ENCODE measurements at regions not wholly inside any gene's neighbourhood (a gene's known extent, or its start where the extent isn't known, plus 50 kb on each side); places are given as distances from the start of the nearest gene placed in this dataset.

- Mint-ChIP-seq H3K9me3 (no peaks in the 10 kb centered on the region), H3K4me3 (no peak overlapping the region), H3K4me1 (no peaks in the 10 kb centered on the region), H3K36me3 (no peaks in the 10 kb centered on the region), H3K27ac (no peak overlapping the region), H3K27me3 (ENCODE audit: low read depth in 3 of 3) (peaks cover 7 to 13% (median 8%) of the 10 kb centered on the region in 3 donors)
- DNase-seq, result no peak
- no peak overlapping the region for H3K4me3 ChIP-seq (replicated peaks in 1 of 3; ENCODE audit: low read depth in 2 of 3, low read length in 3 of 3)
- TF ChIP-seq CTCF (IDR thresholded peaks at IDR 0.05), result no peak
- no peak overlapping the region for H2AFZ ChIP-seq (ENCODE audit: insufficient read depth, low read depth, low read length, poor library complexity, severe bottlenecking)
- no peaks in the 10 kb centered on the region for H3K79me2 ChIP-seq (ENCODE audit: insufficient read depth, low read length)
- 90% methylated on average over 32 of the region's 34 CpGs for WGBS (ENCODE audit: insufficient coverage)
- no peak overlapping the region for H3K27ac ChIP-seq (ENCODE audit: low read depth in 1 of 2, low read length in 2 of 2)
- H3K27me3 ChIP-seq (ENCODE audit: control insufficient read depth in 2 of 2, insufficient read depth in 2 of 2, low read length in 2 of 2), result no peaks in the 10 kb centered on the region
- no peak overlapping the region for H3K4me2 ChIP-seq (replicated peaks; ENCODE audit: extremely low read depth, low read length, poor library complexity, severe bottlenecking)
- no peak overlapping the region for H3K9ac ChIP-seq (ENCODE audit: insufficient read depth, low read length, poor library complexity, severe bottlenecking)
- intact Hi-C loops (cut with micrococcal nuclease), result no loop called here
- H3K4me1 ChIP-seq (ENCODE audit: control insufficient read depth in 1 of 2, insufficient read depth in 2 of 2, low read length in 2 of 2), result no peaks in the 10 kb centered on the region
- no peaks in the 10 kb centered on the region for H3K36me3 ChIP-seq (replicated peaks in 1 of 2; ENCODE audit: control insufficient read depth in 1 of 2, insufficient read depth in 2 of 2, low read length in 2 of 2)
- no peaks in the 10 kb centered on the region for H3K9me3 ChIP-seq (replicated peaks in 1 of 2; ENCODE audit: control insufficient read depth in 1 of 2, insufficient read depth in 1 of 2, low read length in 2 of 2)
- no peaks in the 10 kb centered on the region for H4K20me1 ChIP-seq (ENCODE audit: insufficient read depth, low read length)
These were observed 185.0 kb downstream of the ERMARD start for GRCh38 chr6:169936355-169936975.

- Histone ChIP-seq H3K9me3 (replicated peaks in 1 of 2; ENCODE audit: control insufficient read depth in 1 of 2, insufficient read depth in 1 of 2, low read length in 2 of 2) (no peaks in the 10 kb centered on the region), H3K27me3 (ENCODE audit: control insufficient read depth in 2 of 2, insufficient read depth in 2 of 2, low read length in 2 of 2) (no peaks in the 10 kb centered on the region), H3K79me2 (ENCODE audit: insufficient read depth, low read length) (no peaks in the 10 kb centered on the region), H3K4me3 (replicated peaks in 1 of 3; ENCODE audit: low read depth in 2 of 3, low read length in 3 of 3) (no peak overlapping the region), H3K4me1 (ENCODE audit: control insufficient read depth in 1 of 2, insufficient read depth in 2 of 2, low read length in 2 of 2) (no peaks in the 10 kb centered on the region), H3K36me3 (replicated peaks in 1 of 2; ENCODE audit: control insufficient read depth in 1 of 2, insufficient read depth in 2 of 2, low read length in 2 of 2) (no peaks in the 10 kb centered on the region), H2AFZ (ENCODE audit: insufficient read depth, low read depth, low read length, poor library complexity, severe bottlenecking) (no peak overlapping the region), H3K9ac (ENCODE audit: insufficient read depth, low read length, poor library complexity, severe bottlenecking) (no peak overlapping the region), H3K4me2 (replicated peaks; ENCODE audit: extremely low read depth, low read length, poor library complexity, severe bottlenecking) (no peak overlapping the region), H4K20me1 (ENCODE audit: insufficient read depth, low read length) (no peaks in the 10 kb centered on the region), H3K27ac (ENCODE audit: low read depth in 1 of 2, low read length in 2 of 2) (no peak overlapping the region)
- Mint-ChIP-seq H3K4me3 (no peak overlapping the region), H3K36me3 (no peaks in the 10 kb centered on the region), H3K27me3 (ENCODE audit: low read depth in 3 of 3) (peaks cover 3 to 8% (median 6%) of the 10 kb centered on the region in 3 donors), H3K9me3 (no peaks in the 10 kb centered on the region), H3K4me1 (no peaks in the 10 kb centered on the region), H3K27ac (no peak overlapping the region)
- DNase-seq, result no peak
- TF ChIP-seq CTCF (IDR thresholded peaks at IDR 0.05), result no peak
- WGBS (ENCODE audit: insufficient coverage), result 97% methylated on average over 7 of the region's 8 CpGs
- intact Hi-C loops (cut with micrococcal nuclease), result no loop called here
These were observed 184.4 kb downstream of the ERMARD start for GRCh38 chr6:169935861-169936260.

Measured in CD14-positive monocyte (primary cell).